22Rv1 (cell line): ENCODE measurements at regions not wholly inside any gene's neighbourhood (a gene's known extent, or its start where the extent isn't known, plus 50 kb on each side); places are given as distances from the start of the nearest gene placed in this dataset.

Source experiments
- CTCF ChIP-seq: fragments of 450-650 bp; IDR thresholded peaks from 2 replicates; pipeline ENCODE4 v1.5.1; 2017; ENCODE audit warnings: mild to moderate bottlenecking
- ZFX ChIP-seq: fragments of 450-650 bp; IDR thresholded peaks from 2 replicates; pipeline ENCODE4 v1.6.1; 2017; ENCODE audit warnings: antibody characterized with exemption, borderline replicate concordance

- TF ChIP-seq CTCF (no peak), ZFX (no peak)
Observed at GRCh38 chr22:27296091-27296675, 505.4 kb downstream of the MN1 start.
